IMR-90 (cell line): ENCODE measurements at regions not wholly inside any gene's neighbourhood (a gene's known extent, or its start where the extent isn't known, plus 50 kb on each side); places are given as distances from the start of the nearest gene placed in this dataset.

Source experiments
- ATAC-seq: fragments of 200-7000 bp; cut with Tn5 transposase; 2 replicates; pipeline ENCODE4 v1.9.1; 2020; ENCODE audit warnings: low read depth, mild to moderate bottlenecking, moderate library complexity
- BruUV-seq: library from RNA; stranded (reverse); fragments of 400-500 nt; replicated peaks from 2 replicates; lab custom pipeline; 2021; lab: Mats Ljungman, UMichigan
- CTCF ChIA-PET: fragments of 300-600 bp; formaldehyde crosslinking; extraction: SDS; loops from one replicate; lab custom pipeline; 2021; ENCODE audit warnings: antibody characterized with exemption; lab: Yijun Ruan, JAX
- POLR2A ChIA-PET: fragments of 300-600 bp; sonication (Branson Sonifier 250); formaldehyde crosslinking; loops from one replicate; lab custom pipeline; 2022; ENCODE audit warnings: antibody characterized with exemption; ENCODE audit not compliant: unreplicated experiment; lab: Charles Lee
- DNase-seq: peaks from one replicate; pipeline ENCODE4 v3.0.0; 2013
- H2AFZ ChIP-seq: replicated peaks from 2 replicates; pipeline ENCODE3; 2013; ENCODE audit warnings: low read length, mild to moderate bottlenecking; ENCODE audit not compliant: poor library complexity
- H2AK5ac ChIP-seq: 2 replicates; pipeline ENCODE4 v1.6.1; 2013; ENCODE audit warnings: low read depth, low read length, inconsistent platforms
- H2AK9ac ChIP-seq: replicated peaks from 2 replicates; pipeline ENCODE3; 2013; ENCODE audit warnings: mild to moderate bottlenecking, low read depth, low read length, moderate library complexity; ENCODE audit not compliant: poor library complexity
- H2BK120ac ChIP-seq: 2 replicates; pipeline ENCODE4 v1.6.1; 2013; ENCODE audit warnings: low read depth, low read length, inconsistent platforms
- H2BK15ac ChIP-seq: 3 replicates; pipeline ENCODE4 v1.6.1; 2013; ENCODE audit warnings: low read depth, low read length, inconsistent platforms
- H2BK20ac ChIP-seq: 2 replicates; pipeline ENCODE4 v1.6.1; 2013; ENCODE audit warnings: low read depth, mild to moderate bottlenecking, inconsistent platforms, low read length, moderate library complexity
- H2BK5ac ChIP-seq: 2 replicates; pipeline ENCODE4 v1.6.1; 2013; ENCODE audit warnings: mild to moderate bottlenecking, low read depth, low read length, inconsistent platforms; ENCODE audit not compliant: poor library complexity, severe bottlenecking
- H3K14ac ChIP-seq: replicated peaks from 2 replicates; pipeline ENCODE4 v1.6.1; 2013; ENCODE audit warnings: low read depth, low read length, inconsistent platforms
- H3K18ac ChIP-seq: 2 replicates; pipeline ENCODE4 v1.6.1; 2013; ENCODE audit warnings: low read depth, low read length, control low read depth
- H3K23ac ChIP-seq: 2 replicates; pipeline ENCODE4 v1.6.1; 2013; ENCODE audit warnings: low read depth, low read length, inconsistent platforms
- H3K27ac ChIP-seq: 2 replicates; pipeline ENCODE4 v1.5.1; 2013; ENCODE audit warnings: mild to moderate bottlenecking, control low read depth, low read length; ENCODE audit not compliant: insufficient read depth
- H3K27me3 ChIP-seq: 2 replicates; pipeline ENCODE4 v1.6.1; 2013; ENCODE audit warnings: low read length; ENCODE audit not compliant: control insufficient read depth, insufficient read depth
- H3K36me3 ChIP-seq: 2 replicates; pipeline ENCODE4 v1.6.1; 2013; ENCODE audit warnings: low read length, mixed read lengths; ENCODE audit not compliant: control insufficient read depth, insufficient read depth
- H3K4ac ChIP-seq: 2 replicates; pipeline ENCODE4 v1.6.1; 2013; ENCODE audit warnings: low read depth, low read length, inconsistent platforms
- H3K4me1 ChIP-seq: 2 replicates; pipeline ENCODE4 v1.6.1; 2013; ENCODE audit warnings: low read length, mixed read lengths; ENCODE audit not compliant: control insufficient read depth, insufficient read depth
- H3K4me2 ChIP-seq: 2 replicates; pipeline ENCODE4 v1.6.1; 2013; ENCODE audit warnings: low read depth, mild to moderate bottlenecking, control low read depth, low read length, moderate library complexity
- H3K4me3 ChIP-seq: 2 replicates; pipeline ENCODE4 v1.5.1; 2013; ENCODE audit warnings: low read depth, mild to moderate bottlenecking, control low read depth, low read length, moderate library complexity; ENCODE audit not compliant: insufficient read depth
- H3K56ac ChIP-seq: 2 replicates; pipeline ENCODE4 v1.6.1; 2013; ENCODE audit warnings: low read length, inconsistent platforms; ENCODE audit not compliant: insufficient read depth; ENCODE audit errors: extremely low read depth
- H3K79me1 ChIP-seq, 2 experiments: 2 replicates each; pipeline ENCODE4 v1.6.1; 2013; ENCODE audit warnings: low read length in 2 of 2, inconsistent platforms in 1 of 2, low read depth in 1 of 2
- H3K9ac ChIP-seq: 2 replicates; pipeline ENCODE4 v1.6.1; 2013; ENCODE audit warnings: low read depth, low read length, control low read depth
- H3K9me1 ChIP-seq: 2 replicates; pipeline ENCODE4 v1.6.1; 2013; ENCODE audit warnings: low read length, inconsistent platforms; ENCODE audit not compliant: insufficient read depth
- H3K9me3 ChIP-seq: 2 replicates; pipeline ENCODE4 v1.6.1; 2013; ENCODE audit warnings: low read length; ENCODE audit not compliant: control insufficient read depth, insufficient read depth
- H4K20me1 ChIP-seq: 2 replicates; pipeline ENCODE4 v1.6.1; 2013; ENCODE audit warnings: low read length, inconsistent platforms; ENCODE audit not compliant: insufficient read depth
- H4K5ac ChIP-seq: 2 replicates; pipeline ENCODE4 v1.6.1; 2013; ENCODE audit warnings: mild to moderate bottlenecking, low read depth, low read length, control low read depth
- H4K8ac ChIP-seq, 2 experiments: 2 replicates each; pipeline ENCODE4 v1.6.1; 2013; ENCODE audit warnings: low read depth in 2 of 2, low read length in 2 of 2, control low read depth in 1 of 2, inconsistent platforms in 1 of 2
- H4K91ac ChIP-seq: 2 replicates; pipeline ENCODE4 v1.6.1; 2013; ENCODE audit warnings: low read depth, low read length, inconsistent platforms; ENCODE audit not compliant: insufficient read depth
- RAD21 ChIP-seq: IDR thresholded peaks from 2 replicates; pipeline ENCODE4 v1.6.1; 2012; ENCODE audit warnings: low read length, improper control_type of control experiment
- SMC3 ChIP-seq: fragments of 150-350 bp; IDR thresholded peaks from 2 replicates; pipeline ENCODE4 v1.6.1; 2016; ENCODE audit warnings: low read depth, mild to moderate bottlenecking, antibody characterized with exemption, low read length, moderate library complexity
- WGBS, 2 experiments: methylation state at CpG; one replicate each; pipeline versions ENCODE4 v1.1.5 to v1.1.7; 2013; ENCODE audit warnings: missing lambda C conversion rate in 2 of 2; ENCODE audit not compliant: insufficient read length in 1 of 2; ENCODE audit errors: extremely low coverage in 2 of 2; 5-methylcytosine and 5-hydroxymethylcytosine counted together
- dilution Hi-C: fragments of 300-500 bp; cut with HindIII; formaldehyde crosslinking; loops from one replicate; pipeline ENCODE4 v1.14.3; 2018; ENCODE audit warnings: low sequenced_read_pairs; ENCODE audit not compliant: unreplicated experiment
- in situ Hi-C: fragments of 300-500 bp; cut with MboI; formaldehyde crosslinking; loops from 3 replicates; pipeline ENCODE4 v1.14.3; 2019; ENCODE audit warnings: low sequenced_read_pairs, inconsistent platforms, mixed read lengths
- intact Hi-C: fragments of 100-400 bp; cut with micrococcal nuclease; formaldehyde crosslinking; loops from 2 replicates; pipeline ENCODE4 v1.10.0; 2022

DNA sequence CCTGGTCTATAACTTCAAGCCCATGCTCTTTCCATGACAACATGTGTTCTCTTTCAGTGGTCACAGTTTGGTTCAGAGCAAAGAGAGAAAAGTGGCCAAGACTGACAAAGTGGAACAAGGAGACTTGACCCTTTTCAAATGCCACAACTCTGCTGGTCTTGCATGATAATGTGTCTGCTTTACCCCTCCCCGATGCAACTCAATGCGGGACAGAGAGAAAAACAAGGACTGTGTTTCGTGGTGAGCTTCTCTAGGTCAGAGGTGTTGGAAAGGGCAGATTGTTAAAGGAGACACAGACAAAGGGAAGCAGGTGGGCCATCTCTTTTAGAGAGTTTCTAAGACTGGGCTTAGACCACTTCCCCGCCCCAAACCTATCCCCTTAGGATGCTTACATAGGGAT is 61.6 kb upstream of the SERTM1 start:
- Histone ChIP-seq H2AK5ac (no peak overlapping the region), H3K27ac (no peak overlapping the region), H3K56ac (no peak overlapping the region), H3K4me2 (no peak overlapping the region), H3K4me3 (no peak overlapping the region), H4K8ac (no peak overlapping the region), H3K18ac (no peak overlapping the region), H4K20me1 (no peaks in the 10 kb centered on the region), H3K9ac (no peak overlapping the region), H2BK5ac (no peak overlapping the region), H3K4ac (no peak overlapping the region), H3K79me1 (no peaks in the 10 kb centered on the region), H3K14ac (no peak overlapping the region), H2AK9ac (no peak overlapping the region), H3K9me3 (no peaks in the 10 kb centered on the region), H2BK15ac (no peak overlapping the region), H3K4me1 (no peaks in the 10 kb centered on the region), H2BK20ac (no peak overlapping the region), H2AFZ (no peak overlapping the region), H4K91ac (no peak overlapping the region), H3K9me1 (no peaks in the 10 kb centered on the region), H2BK120ac (no peak overlapping the region), H3K36me3 (no peaks in the 10 kb centered on the region), H3K23ac (no peak overlapping the region), H3K27me3 (no peaks in the 10 kb centered on the region), H4K5ac (no peak overlapping the region)
- in situ Hi-C loops: no loop called here
- POLR2A ChIA-PET: no interaction called here
- intact Hi-C loops: no loop called here
- CTCF ChIA-PET: no interaction called here
- DNase-seq (no peak), ATAC-seq (no peak)
- dilution Hi-C loops: no loop called here
- WGBS, 2 experiments: no CpG with 5 or more reads among the region's 4 CpGs
- no TSS peak for BruUV-seq
- TF ChIP-seq RAD21: no peak
- TF ChIP-seq SMC3: no peak
